ENCODE measurements at regions not wholly inside any gene's neighbourhood (a gene's known extent, or its start where the extent isn't known, plus 50 kb on each side); places are given as distances from the start of the nearest gene placed in this dataset.

DNA sequence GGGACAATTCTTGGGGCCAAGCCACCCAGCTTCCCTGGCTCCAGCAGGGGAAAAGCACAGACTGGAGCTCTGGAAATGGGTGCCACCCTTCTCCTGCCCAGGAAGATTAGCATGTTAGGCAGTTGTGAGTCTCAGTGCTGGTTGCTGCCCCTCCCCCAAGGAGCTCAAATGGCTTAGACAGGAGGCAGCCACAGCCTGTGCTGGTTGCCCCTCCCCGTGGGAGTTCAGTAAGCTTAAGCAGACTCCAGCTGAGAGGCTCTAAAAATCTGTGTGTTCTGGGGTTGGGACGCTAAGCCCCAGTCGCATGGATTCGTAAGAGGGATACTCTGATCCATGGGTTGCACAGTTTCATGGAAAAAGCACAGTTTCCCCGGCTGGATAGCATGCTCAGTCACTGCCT lies 92.7 kb upstream of the NDST3 start:
- H3K4me3 Mint-ChIP-seq (ENCODE audit: unreplicated experiment) = no peak overlapping the region
- peaks cover 18% of the 10 kb centered on the region for H3K9me3 Mint-ChIP-seq (ENCODE audit: unreplicated experiment)
- TF ChIP-seq, protein P1, sequence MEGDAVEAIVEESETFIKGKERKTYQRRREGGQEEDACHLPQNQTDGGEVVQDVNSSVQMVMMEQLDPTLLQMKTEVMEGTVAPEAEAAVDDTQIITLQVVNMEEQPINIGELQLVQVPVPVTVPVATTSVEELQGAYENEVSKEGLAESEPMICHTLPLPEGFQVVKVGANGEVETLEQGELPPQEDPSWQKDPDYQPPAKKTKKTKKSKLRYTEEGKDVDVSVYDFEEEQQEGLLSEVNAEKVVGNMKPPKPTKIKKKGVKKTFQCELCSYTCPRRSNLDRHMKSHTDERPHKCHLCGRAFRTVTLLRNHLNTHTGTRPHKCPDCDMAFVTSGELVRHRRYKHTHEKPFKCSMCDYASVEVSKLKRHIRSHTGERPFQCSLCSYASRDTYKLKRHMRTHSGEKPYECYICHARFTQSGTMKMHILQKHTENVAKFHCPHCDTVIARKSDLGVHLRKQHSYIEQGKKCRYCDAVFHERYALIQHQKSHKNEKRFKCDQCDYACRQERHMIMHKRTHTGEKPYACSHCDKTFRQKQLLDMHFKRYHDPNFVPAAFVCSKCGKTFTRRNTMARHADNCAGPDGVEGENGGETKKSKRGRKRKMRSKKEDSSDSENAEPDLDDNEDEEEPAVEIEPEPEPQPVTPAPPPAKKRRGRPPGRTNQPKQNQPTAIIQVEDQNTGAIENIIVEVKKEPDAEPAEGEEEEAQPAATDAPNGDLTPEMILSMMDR (IDR thresholded peaks at IDR 0.05) = no peak
- H3K27me3 Mint-ChIP-seq (ENCODE audit: unreplicated experiment) = peaks cover 20% of the 10 kb centered on the region
- DNase-seq (ENCODE audit: extremely low spot score, unreplicated experiment) = no peak
- no peak overlapping the region for H3K27ac Mint-ChIP-seq (ENCODE audit: unreplicated experiment)
- no peaks in the 10 kb centered on the region for H3K36me3 Mint-ChIP-seq (ENCODE audit: unreplicated experiment)
- no peaks in the 10 kb centered on the region for H3K4me1 Mint-ChIP-seq (ENCODE audit: unreplicated experiment)

DNA sequence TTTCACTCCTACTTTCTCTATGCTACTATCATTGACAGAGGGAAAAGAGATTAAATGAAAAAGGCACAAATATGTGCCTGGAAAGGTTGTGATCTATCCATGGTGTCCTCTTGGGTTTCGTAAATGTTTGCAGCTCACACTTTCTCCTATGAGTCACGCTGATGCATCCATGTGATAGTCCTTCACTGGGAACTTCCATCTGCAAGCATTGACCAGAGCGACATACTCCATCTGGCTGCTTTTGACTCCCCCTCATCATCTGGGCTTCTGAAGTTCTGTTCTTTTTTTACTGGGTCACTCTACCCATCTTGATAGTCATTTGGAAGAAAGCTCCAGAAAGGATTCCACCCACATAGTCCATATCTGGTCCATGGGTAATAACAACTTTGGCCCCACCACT lies 84.7 kb upstream of the NDST3 start:
- TF ChIP-seq, protein P1 (IDR thresholded peaks at IDR 0.05) = no peak
- Mint-ChIP-seq H3K27ac (ENCODE audit: unreplicated experiment) (no peak overlapping the region), H3K9me3 (ENCODE audit: unreplicated experiment) (peaks cover 20% of the 10 kb centered on the region), H3K27me3 (ENCODE audit: unreplicated experiment) (peaks cover 2% of the 10 kb centered on the region), H3K4me1 (ENCODE audit: unreplicated experiment) (no peaks in the 10 kb centered on the region), H3K4me3 (ENCODE audit: unreplicated experiment) (no peak overlapping the region), H3K36me3 (ENCODE audit: unreplicated experiment) (no peaks in the 10 kb centered on the region)
- DNase-seq (ENCODE audit: extremely low spot score, unreplicated experiment) = no peak

DNA sequence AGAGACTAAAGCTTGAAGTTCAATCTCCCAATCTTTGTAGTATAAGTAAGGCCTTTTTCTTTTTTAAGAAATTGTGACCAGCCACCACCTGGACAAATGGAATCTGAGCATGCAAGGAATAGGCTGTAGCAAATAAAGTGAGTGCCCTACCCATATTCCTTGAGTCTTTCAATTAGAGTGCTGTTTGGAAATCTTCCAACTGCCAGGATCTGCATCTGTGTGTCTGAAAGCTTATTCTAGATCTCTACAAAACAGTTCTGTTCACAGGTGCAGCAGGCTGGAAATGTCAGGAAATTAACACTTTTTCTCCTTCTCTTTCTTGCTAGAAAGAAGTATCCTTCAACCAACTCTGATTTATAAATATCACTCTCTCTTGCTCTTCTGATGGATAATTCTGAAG lies 76.7 kb upstream of the NDST3 start:
- Mint-ChIP-seq H3K27ac (ENCODE audit: unreplicated experiment) (no peak overlapping the region), H3K27me3 (ENCODE audit: unreplicated experiment) (peaks cover 23% of the 10 kb centered on the region), H3K4me3 (ENCODE audit: unreplicated experiment) (no peak overlapping the region), H3K9me3 (ENCODE audit: unreplicated experiment) (no peaks in the 10 kb centered on the region), H3K4me1 (ENCODE audit: unreplicated experiment) (no peaks in the 10 kb centered on the region), H3K36me3 (ENCODE audit: unreplicated experiment) (no peaks in the 10 kb centered on the region)
- TF ChIP-seq, protein P1 (IDR thresholded peaks at IDR 0.05) = no peak
- no peak for DNase-seq (ENCODE audit: extremely low spot score, unreplicated experiment)

DNA sequence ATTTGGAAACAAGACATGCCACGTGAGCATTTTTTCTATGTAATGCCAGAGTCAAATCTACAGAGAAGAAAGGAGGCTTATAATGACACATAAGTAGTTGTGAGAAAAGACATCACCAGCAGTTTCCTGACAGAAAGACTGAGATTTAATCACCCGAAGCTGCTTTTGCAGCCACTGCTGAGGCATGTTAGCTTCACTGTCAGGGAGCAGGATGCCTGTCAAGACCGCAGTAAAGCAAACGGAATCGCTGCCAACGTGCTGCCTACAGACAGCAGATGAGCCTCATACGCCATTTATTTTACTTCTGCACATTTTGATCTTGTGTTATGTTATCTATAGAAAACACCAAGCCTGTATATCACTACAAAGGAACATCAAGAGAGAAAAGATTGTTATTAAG lies 68.7 kb upstream of the NDST3 start:
- TF ChIP-seq, protein P1 (IDR thresholded peaks at IDR 0.05) = no peak
- Mint-ChIP-seq H3K4me1 (ENCODE audit: unreplicated experiment) (peaks cover 12% of the 10 kb centered on the region), H3K9me3 (ENCODE audit: unreplicated experiment) (no peaks in the 10 kb centered on the region), H3K27me3 (ENCODE audit: unreplicated experiment) (no peaks in the 10 kb centered on the region), H3K27ac (ENCODE audit: unreplicated experiment) (no peak overlapping the region), H3K4me3 (ENCODE audit: unreplicated experiment) (peak overlapping the region; percentile 3), H3K36me3 (ENCODE audit: unreplicated experiment) (no peaks in the 10 kb centered on the region)
- DNase-seq (ENCODE audit: extremely low spot score, unreplicated experiment) = no peak

DNA sequence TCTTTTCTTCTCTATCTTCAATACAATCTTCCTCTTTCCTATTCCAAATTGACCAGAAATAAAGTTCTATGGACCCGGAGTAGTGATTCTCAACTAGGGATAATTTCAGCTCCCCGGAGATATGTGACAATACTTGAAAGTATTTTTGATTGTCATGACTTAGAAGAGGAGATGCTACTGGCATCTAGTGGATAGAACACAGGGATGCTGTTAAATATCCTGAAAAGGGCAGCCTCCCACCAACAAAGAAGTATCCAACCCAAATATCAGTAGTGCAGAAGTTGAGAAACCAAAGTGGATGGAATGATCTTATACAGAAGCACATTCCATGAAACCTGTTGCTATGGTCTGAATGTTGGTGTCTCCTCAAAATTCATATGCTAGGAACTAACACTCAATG lies 65.7 kb upstream of the NDST3 start:
- TF ChIP-seq, protein P1 (IDR thresholded peaks at IDR 0.05) = peak; percentile 8
- DNase-seq (ENCODE audit: extremely low spot score, unreplicated experiment) = no peak
- H3K36me3 Mint-ChIP-seq (ENCODE audit: unreplicated experiment) = no peaks in the 10 kb centered on the region
- peaks cover 7% of the 10 kb centered on the region for H3K27me3 Mint-ChIP-seq (ENCODE audit: unreplicated experiment)
- H3K9me3 Mint-ChIP-seq (ENCODE audit: unreplicated experiment) = no peaks in the 10 kb centered on the region
- H3K4me3 Mint-ChIP-seq (ENCODE audit: unreplicated experiment) = no peak overlapping the region
- H3K27ac Mint-ChIP-seq (ENCODE audit: unreplicated experiment) = no peak overlapping the region
- peaks cover 21% of the 10 kb centered on the region for H3K4me1 Mint-ChIP-seq (ENCODE audit: unreplicated experiment)
